Esophagus squamous epithelium (tissue), 4 donors: ENCODE measurements at regions not wholly inside any gene's neighbourhood (a gene's known extent, or its start where the extent isn't known, plus 50 kb on each side); places are given as distances from the start of the nearest gene placed in this dataset.
"Not testable (repeated sequence)": the region's sequence is repeated elsewhere in the genome, so short reads cannot be mapped to it uniquely, and the experiment has no call there.

Source experiments
- POLR2A ChIP-seq, 4 donors: fragments of 450-650 bp; IDR thresholded peaks; one replicate each; pipeline ENCODE4 v1.6.1; 2017; ENCODE audit warnings: antibody characterized with exemption in 4 of 4, mild to moderate bottlenecking in 4 of 4, moderate library complexity in 3 of 4
- TF ChIP-seq, protein P1 (sequence below), 6 experiments: fragments of 450-650 bp in 4 of 6; fragments of 200-600 bp in 2 of 6; sonication (generic) in 2 of 6; IDR thresholded peaks; one replicate each; pipeline ENCODE4 v1.5.1; 2016 to 2019; ENCODE audit warnings: antibody characterized with exemption in 6 of 6, mild to moderate bottlenecking in 4 of 6, moderate library complexity in 4 of 6

DNA sequence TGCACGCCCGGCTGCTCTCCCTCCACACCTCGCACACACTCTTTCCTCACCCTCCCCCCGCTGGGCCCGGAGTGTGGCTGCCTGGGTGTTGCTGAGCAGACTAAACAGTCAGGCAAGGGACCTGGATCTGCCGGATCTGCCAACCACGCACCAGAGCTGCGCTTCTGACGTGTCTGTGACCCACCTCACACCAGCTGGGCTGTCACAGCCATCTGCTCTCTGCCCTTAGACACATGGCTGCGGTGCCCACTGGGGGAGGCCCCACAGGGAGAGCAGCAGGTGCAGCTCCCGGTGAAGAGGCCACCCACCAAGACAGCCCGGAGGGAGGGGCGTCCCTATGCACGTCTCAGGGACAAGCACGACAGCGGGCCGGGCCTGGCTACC, 5403.1 kb upstream of the TPTE start:
- TF ChIP-seq, protein P1, sequence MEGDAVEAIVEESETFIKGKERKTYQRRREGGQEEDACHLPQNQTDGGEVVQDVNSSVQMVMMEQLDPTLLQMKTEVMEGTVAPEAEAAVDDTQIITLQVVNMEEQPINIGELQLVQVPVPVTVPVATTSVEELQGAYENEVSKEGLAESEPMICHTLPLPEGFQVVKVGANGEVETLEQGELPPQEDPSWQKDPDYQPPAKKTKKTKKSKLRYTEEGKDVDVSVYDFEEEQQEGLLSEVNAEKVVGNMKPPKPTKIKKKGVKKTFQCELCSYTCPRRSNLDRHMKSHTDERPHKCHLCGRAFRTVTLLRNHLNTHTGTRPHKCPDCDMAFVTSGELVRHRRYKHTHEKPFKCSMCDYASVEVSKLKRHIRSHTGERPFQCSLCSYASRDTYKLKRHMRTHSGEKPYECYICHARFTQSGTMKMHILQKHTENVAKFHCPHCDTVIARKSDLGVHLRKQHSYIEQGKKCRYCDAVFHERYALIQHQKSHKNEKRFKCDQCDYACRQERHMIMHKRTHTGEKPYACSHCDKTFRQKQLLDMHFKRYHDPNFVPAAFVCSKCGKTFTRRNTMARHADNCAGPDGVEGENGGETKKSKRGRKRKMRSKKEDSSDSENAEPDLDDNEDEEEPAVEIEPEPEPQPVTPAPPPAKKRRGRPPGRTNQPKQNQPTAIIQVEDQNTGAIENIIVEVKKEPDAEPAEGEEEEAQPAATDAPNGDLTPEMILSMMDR (IDR thresholded peaks at IDR 0.05): not testable (repeated sequence)
- TF ChIP-seq POLR2A (IDR thresholded peaks at IDR 0.05): not testable (repeated sequence)
